NT2/D1 (cell line): ENCODE measurements at regions not wholly inside any gene's neighbourhood (a gene's known extent, or its start where the extent isn't known, plus 50 kb on each side); places are given as distances from the start of the nearest gene placed in this dataset.

Experiments used
- DNase-seq: peaks from one replicate; pipeline ENCODE4 v3.0.0-alpha.2; 2011; ENCODE audit warnings: low read depth, low spot score
- H3K27me3 ChIP-seq: 2 replicates; pipeline ENCODE4 v1.6.0; 2011; ENCODE audit warnings: mild to moderate bottlenecking; ENCODE audit not compliant: insufficient read length, insufficient read depth
- H3K36me3 ChIP-seq: 2 replicates; pipeline ENCODE4 v1.6.1; 2011; ENCODE audit warnings: mild to moderate bottlenecking, low read length, mixed read lengths; ENCODE audit not compliant: insufficient read depth, insufficient read length
- H3K4me1 ChIP-seq: 2 replicates; pipeline ENCODE4 v1.5.1; 2011; ENCODE audit not compliant: insufficient read depth, insufficient read length
- H3K4me3 ChIP-seq: 2 replicates; pipeline ENCODE4 v1.5.1; 2011; ENCODE audit warnings: low read depth; ENCODE audit not compliant: insufficient read length
- H3K9ac ChIP-seq: 2 replicates; pipeline ENCODE4 v1.6.0; 2011; ENCODE audit warnings: low read depth; ENCODE audit not compliant: insufficient read length
- H3K9me3 ChIP-seq: 2 replicates; pipeline ENCODE4 v1.5.1; 2011; ENCODE audit warnings: mild to moderate bottlenecking, low read length; ENCODE audit not compliant: insufficient read depth
- SUZ12 ChIP-seq: IDR thresholded peaks from 2 replicates; pipeline ENCODE4 v1.6.1; 2011; ENCODE audit not compliant: insufficient read length, insufficient read depth; ENCODE audit errors: extremely low read depth
- YY1 ChIP-seq: IDR thresholded peaks from 2 replicates; pipeline ENCODE4 v1.6.1; 2011; ENCODE audit not compliant: insufficient read length, insufficient read depth
- ZNF274 ChIP-seq: IDR thresholded peaks from 2 replicates; pipeline ENCODE4 v1.6.1; 2011; ENCODE audit warnings: mild to moderate bottlenecking, low read depth, low read length

- no peak overlapping the region for H3K4me3 ChIP-seq
- no peaks in the 10 kb centered on the region for H3K4me1 ChIP-seq
- no peaks in the 10 kb centered on the region for H3K36me3 ChIP-seq
- no peak overlapping the region for H3K9ac ChIP-seq
- H3K9me3 ChIP-seq, result no peaks in the 10 kb centered on the region
- no peak for DNase-seq
- TF ChIP-seq ZNF274 (no peak), SUZ12 (no peak), YY1 (no peak)
- no peaks in the 10 kb centered on the region for H3K27me3 ChIP-seq
These were observed 655.2 kb upstream of the RIOK2 start for GRCh38 chr5:97838214-97838613.

GRCh38 chr5:97839341-97840086 is 656.5 kb upstream of the RIOK2 start:
- no peak for TF ChIP-seq YY1
- TF ChIP-seq ZNF274, result no peak
- no peak for TF ChIP-seq SUZ12
- Histone ChIP-seq H3K36me3 (no peaks in the 10 kb centered on the region), H3K27me3 (no peaks in the 10 kb centered on the region), H3K9ac (no peak overlapping the region), H3K4me1 (no peaks in the 10 kb centered on the region), H3K4me3 (no peak overlapping the region), H3K9me3 (no peaks in the 10 kb centered on the region)
- no peak for DNase-seq

GRCh38 chr5:97840643-97841042 is 657.6 kb upstream of the RIOK2 start:
- Histone ChIP-seq H3K4me1 (no peaks in the 10 kb centered on the region), H3K9ac (no peak overlapping the region), H3K9me3 (no peaks in the 10 kb centered on the region), H3K4me3 (no peak overlapping the region), H3K27me3 (no peaks in the 10 kb centered on the region), H3K36me3 (no peaks in the 10 kb centered on the region)
- DNase-seq, result no peak
- TF ChIP-seq YY1 (no peak), SUZ12 (no peak), ZNF274 (no peak)

- Histone ChIP-seq H3K9ac (no peak overlapping the region), H3K36me3 (no peaks in the 10 kb centered on the region), H3K9me3 (no peaks in the 10 kb centered on the region), H3K27me3 (no peaks in the 10 kb centered on the region), H3K4me3 (no peak overlapping the region), H3K4me1 (no peaks in the 10 kb centered on the region)
- DNase-seq, result no peak
- TF ChIP-seq SUZ12, result no peak
These were observed 659.6 kb upstream of the RIOK2 start for GRCh38 chr5:97842687-97843086.

- Histone ChIP-seq H3K4me3 (no peak overlapping the region), H3K9me3 (no peaks in the 10 kb centered on the region), H3K9ac (no peak overlapping the region), H3K36me3 (no peaks in the 10 kb centered on the region), H3K4me1 (no peaks in the 10 kb centered on the region), H3K27me3 (no peaks in the 10 kb centered on the region)
- DNase-seq, result no peak
- no peak for TF ChIP-seq YY1
- TF ChIP-seq SUZ12, result no peak
- no peak for TF ChIP-seq ZNF274
These were observed 661.8 kb upstream of the RIOK2 start for GRCh38 chr5:97844797-97845196.

GRCh38 chr5:97846643-97847042 is 663.6 kb upstream of the RIOK2 start:
- H3K9ac ChIP-seq, result no peak overlapping the region
- no peaks in the 10 kb centered on the region for H3K27me3 ChIP-seq
- H3K4me3 ChIP-seq, result no peak overlapping the region
- DNase-seq, result no peak
- TF ChIP-seq SUZ12, result no peak
- no peak for TF ChIP-seq ZNF274
- TF ChIP-seq YY1, result no peak
- H3K9me3 ChIP-seq, result no peaks in the 10 kb centered on the region
- no peaks in the 10 kb centered on the region for H3K4me1 ChIP-seq
- no peaks in the 10 kb centered on the region for H3K36me3 ChIP-seq

GRCh38 chr5:97847920-97848631 is 665.0 kb upstream of the RIOK2 start:
- no peaks in the 10 kb centered on the region for H3K27me3 ChIP-seq
- H3K4me1 ChIP-seq, result no peaks in the 10 kb centered on the region
- no peaks in the 10 kb centered on the region for H3K36me3 ChIP-seq
- TF ChIP-seq SUZ12 (no peak), YY1 (no peak), ZNF274 (no peak)
- H3K9me3 ChIP-seq, result no peaks in the 10 kb centered on the region
- H3K9ac ChIP-seq, result no peak overlapping the region
- no peak for DNase-seq
- H3K4me3 ChIP-seq, result no peak overlapping the region
